Stomach (tissue), 4 donors: ENCODE measurements at regions not wholly inside any gene's neighbourhood (a gene's known extent, or its start where the extent isn't known, plus 50 kb on each side); places are given as distances from the start of the nearest gene placed in this dataset.

Experiments
- EP300 ChIP-seq: sonication (generic); formaldehyde crosslinking; IDR thresholded peaks from one replicate; pipeline ENCODE4 v1.6.1; 2017; ENCODE audit warnings: antibody characterized with exemption
- POLR2A ChIP-seq, 4 donors: fragments of 450-650 bp; IDR thresholded peaks; one replicate each; pipeline ENCODE4 v1.6.1; 2016; ENCODE audit warnings: antibody characterized with exemption in 4 of 4, control low read depth in 2 of 4, mild to moderate bottlenecking in 1 of 4, moderate library complexity in 1 of 4
- POLR2AphosphoS5 ChIP-seq, 3 donors: sonication (generic); formaldehyde crosslinking; IDR thresholded peaks; one replicate each; pipeline ENCODE4 v1.6.1; 2016; ENCODE audit warnings: antibody characterized with exemption in 3 of 3
- TF ChIP-seq, protein P1 (sequence below), 7 experiments: fragments of 450-650 bp in 4 of 7; fragments of 200-600 bp in 3 of 7; sonication (generic) in 3 of 7; IDR thresholded peaks; one replicate each; pipeline ENCODE4 v1.5.1; 2016 to 2019; ENCODE audit warnings: antibody characterized with exemption in 7 of 7, control low read depth in 2 of 7, mild to moderate bottlenecking in 1 of 7

- no peak for TF ChIP-seq POLR2AphosphoS5 (IDR thresholded peaks at IDR 0.05)
- TF ChIP-seq, protein P1, sequence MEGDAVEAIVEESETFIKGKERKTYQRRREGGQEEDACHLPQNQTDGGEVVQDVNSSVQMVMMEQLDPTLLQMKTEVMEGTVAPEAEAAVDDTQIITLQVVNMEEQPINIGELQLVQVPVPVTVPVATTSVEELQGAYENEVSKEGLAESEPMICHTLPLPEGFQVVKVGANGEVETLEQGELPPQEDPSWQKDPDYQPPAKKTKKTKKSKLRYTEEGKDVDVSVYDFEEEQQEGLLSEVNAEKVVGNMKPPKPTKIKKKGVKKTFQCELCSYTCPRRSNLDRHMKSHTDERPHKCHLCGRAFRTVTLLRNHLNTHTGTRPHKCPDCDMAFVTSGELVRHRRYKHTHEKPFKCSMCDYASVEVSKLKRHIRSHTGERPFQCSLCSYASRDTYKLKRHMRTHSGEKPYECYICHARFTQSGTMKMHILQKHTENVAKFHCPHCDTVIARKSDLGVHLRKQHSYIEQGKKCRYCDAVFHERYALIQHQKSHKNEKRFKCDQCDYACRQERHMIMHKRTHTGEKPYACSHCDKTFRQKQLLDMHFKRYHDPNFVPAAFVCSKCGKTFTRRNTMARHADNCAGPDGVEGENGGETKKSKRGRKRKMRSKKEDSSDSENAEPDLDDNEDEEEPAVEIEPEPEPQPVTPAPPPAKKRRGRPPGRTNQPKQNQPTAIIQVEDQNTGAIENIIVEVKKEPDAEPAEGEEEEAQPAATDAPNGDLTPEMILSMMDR (IDR thresholded peaks at IDR 0.05) = no peak
- no peak for TF ChIP-seq POLR2A (IDR thresholded peaks at IDR 0.05)
- no peak for TF ChIP-seq EP300
These were observed 132.0 kb upstream of the CCND2 start for GRCh38 chr12:4141348-4142270.
